ENCODE measurements at regions not wholly inside any gene's neighbourhood (a gene's known extent, or its start where the extent isn't known, plus 50 kb on each side); places are given as distances from the start of the nearest gene placed in this dataset.

DNA sequence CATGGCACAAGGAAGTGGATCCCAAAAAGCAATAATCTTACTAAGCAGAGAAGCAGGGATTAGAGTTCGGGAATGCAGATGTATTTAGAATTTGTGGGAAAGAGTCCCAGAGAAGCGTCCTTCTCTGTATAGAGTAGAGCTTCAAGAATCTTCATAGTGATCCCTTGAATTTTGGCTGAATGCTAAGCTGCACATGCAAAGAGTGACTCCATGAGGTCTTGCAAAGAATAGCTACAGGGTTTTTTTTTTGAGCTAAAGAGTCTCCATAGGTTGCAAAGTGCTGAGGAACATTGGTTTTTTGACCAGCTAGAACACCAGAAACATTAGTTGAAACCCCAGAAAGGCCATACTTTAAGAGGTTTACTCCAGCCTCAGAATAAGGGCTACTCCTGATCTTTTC is 206.7 kb downstream of the CTH start (continued):
- TF ChIP-seq, protein P1, sequence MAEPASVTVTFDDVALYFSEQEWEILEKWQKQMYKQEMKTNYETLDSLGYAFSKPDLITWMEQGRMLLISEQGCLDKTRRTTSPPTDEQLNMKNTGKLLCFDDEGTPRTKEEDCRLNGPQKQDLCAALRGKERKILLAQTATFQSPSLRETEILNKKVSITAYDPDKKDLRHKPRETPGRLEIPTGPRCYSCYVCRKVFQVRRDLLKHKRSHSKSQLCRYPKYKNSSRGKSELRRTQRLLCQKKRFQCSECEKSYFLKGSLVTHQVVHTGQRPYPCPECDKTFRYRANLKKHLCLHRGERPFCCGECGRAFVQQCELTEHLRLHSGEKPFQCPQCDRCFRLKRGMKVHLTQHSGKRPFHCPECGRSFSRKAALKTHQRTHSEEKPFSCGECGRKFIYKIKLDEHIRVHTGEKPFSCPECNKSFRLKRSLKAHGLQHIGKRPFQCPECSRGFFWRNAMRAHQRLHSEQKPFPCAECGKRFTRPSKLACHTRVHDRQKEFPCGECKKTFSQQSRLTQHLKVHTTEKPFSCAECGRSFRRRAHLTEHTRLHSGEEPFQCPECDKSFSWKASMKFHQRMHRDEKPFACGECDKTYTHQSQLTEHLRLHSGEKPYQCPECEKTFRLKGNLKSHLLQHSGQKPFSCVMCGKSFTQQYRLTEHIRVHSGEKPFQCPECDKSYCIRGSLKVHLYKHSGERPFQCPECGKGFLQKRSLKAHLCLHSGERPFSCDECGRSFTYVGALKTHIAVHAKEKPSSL (CRISPR knock-in tag; conservative IDR thresholded peaks at IDR 0.05), result no peak
- TF ChIP-seq TEAD4 (CRISPR knock-in tag; IDR thresholded peaks at IDR 0.05) (no peak), IRF2 (CRISPR knock-in tag; IDR thresholded peaks at IDR 0.05; ENCODE audit: borderline replicate concordance, low read depth) (no peak), SMAD4 (CRISPR knock-in tag; IDR thresholded peaks at IDR 0.05) (no peak)

DNA sequence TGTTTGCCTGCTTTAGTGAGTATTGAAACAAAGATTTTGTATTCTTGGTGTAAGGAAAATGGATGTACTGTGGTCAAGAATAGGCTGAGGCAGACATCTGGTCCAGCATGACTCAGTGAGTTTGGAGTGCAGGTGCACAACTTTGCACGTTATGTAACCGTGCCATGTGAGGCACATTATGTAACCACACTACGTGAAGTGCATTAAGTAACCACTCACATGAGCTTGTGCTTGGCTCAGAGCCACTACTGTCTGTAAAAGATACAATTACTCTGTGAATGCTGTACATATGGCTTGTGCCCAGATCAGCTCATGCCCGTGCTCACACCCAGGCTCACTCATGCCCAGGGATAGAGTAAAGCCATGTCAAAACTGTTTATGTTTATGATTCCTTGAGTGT is 216.8 kb downstream of the CTH start:
- H3K27ac Mint-ChIP-seq, result no peak overlapping the region
- no peaks in the 10 kb centered on the region for H3K9me3 Mint-ChIP-seq
- no peaks in the 10 kb centered on the region for H3K4me1 Mint-ChIP-seq
- TF ChIP-seq, protein P2, sequence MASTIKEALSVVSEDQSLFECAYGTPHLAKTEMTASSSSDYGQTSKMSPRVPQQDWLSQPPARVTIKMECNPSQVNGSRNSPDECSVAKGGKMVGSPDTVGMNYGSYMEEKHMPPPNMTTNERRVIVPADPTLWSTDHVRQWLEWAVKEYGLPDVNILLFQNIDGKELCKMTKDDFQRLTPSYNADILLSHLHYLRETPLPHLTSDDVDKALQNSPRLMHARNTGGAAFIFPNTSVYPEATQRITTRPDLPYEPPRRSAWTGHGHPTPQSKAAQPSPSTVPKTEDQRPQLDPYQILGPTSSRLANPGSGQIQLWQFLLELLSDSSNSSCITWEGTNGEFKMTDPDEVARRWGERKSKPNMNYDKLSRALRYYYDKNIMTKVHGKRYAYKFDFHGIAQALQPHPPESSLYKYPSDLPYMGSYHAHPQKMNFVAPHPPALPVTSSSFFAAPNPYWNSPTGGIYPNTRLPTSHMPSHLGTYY (CRISPR knock-in tag; IDR thresholded peaks at IDR 0.05), result no peak
- TF ChIP-seq, protein P3, sequence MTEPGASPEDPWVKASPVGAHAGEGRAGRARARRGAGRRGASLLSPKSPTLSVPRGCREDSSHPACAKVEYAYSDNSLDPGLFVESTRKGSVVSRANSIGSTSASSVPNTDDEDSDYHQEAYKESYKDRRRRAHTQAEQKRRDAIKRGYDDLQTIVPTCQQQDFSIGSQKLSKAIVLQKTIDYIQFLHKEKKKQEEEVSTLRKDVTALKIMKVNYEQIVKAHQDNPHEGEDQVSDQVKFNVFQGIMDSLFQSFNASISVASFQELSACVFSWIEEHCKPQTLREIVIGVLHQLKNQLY (CRISPR knock-in tag; IDR thresholded peaks at IDR 0.05), result no peak
- TF ChIP-seq, protein P4, sequence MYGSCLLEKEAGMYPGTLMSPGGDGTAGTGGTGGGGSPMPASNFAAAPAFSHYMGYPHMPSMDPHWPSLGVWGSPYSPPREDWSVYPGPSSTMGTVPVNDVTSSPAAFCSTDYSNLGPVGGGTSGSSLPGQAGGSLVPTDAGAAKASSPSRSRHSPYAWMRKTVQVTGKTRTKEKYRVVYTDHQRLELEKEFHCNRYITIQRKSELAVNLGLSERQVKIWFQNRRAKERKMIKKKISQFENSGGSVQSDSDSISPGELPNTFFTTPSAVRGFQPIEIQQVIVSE (CRISPR knock-in tag; IDR thresholded peaks at IDR 0.05; ENCODE audit: borderline replicate concordance), result no peak
- TF ChIP-seq, protein P5, sequence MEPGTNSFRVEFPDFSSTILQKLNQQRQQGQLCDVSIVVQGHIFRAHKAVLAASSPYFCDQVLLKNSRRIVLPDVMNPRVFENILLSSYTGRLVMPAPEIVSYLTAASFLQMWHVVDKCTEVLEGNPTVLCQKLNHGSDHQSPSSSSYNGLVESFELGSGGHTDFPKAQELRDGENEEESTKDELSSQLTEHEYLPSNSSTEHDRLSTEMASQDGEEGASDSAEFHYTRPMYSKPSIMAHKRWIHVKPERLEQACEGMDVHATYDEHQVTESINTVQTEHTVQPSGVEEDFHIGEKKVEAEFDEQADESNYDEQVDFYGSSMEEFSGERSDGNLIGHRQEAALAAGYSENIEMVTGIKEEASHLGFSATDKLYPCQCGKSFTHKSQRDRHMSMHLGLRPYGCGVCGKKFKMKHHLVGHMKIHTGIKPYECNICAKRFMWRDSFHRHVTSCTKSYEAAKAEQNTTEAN (CRISPR knock-in tag; IDR thresholded peaks at IDR 0.05), result no peak
- TF ChIP-seq ZNF423 (CRISPR knock-in tag; IDR thresholded peaks at IDR 0.05), result no peak
- TF ChIP-seq, protein P6, sequence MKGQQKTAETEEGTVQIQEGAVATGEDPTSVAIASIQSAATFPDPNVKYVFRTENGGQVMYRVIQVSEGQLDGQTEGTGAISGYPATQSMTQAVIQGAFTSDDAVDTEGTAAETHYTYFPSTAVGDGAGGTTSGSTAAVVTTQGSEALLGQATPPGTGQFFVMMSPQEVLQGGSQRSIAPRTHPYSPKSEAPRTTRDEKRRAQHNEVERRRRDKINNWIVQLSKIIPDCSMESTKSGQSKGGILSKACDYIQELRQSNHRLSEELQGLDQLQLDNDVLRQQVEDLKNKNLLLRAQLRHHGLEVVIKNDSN (CRISPR knock-in tag; IDR thresholded peaks at IDR 0.05), result no peak
- TF ChIP-seq SMAD3 (CRISPR knock-in tag; IDR thresholded peaks at IDR 0.05; ENCODE audit: borderline replicate concordance), result no peak
- no peak for TF ChIP-seq FOXJ3 (CRISPR knock-in tag; IDR thresholded peaks at IDR 0.05; ENCODE audit: borderline replicate concordance)
- TF ChIP-seq, protein P7, sequence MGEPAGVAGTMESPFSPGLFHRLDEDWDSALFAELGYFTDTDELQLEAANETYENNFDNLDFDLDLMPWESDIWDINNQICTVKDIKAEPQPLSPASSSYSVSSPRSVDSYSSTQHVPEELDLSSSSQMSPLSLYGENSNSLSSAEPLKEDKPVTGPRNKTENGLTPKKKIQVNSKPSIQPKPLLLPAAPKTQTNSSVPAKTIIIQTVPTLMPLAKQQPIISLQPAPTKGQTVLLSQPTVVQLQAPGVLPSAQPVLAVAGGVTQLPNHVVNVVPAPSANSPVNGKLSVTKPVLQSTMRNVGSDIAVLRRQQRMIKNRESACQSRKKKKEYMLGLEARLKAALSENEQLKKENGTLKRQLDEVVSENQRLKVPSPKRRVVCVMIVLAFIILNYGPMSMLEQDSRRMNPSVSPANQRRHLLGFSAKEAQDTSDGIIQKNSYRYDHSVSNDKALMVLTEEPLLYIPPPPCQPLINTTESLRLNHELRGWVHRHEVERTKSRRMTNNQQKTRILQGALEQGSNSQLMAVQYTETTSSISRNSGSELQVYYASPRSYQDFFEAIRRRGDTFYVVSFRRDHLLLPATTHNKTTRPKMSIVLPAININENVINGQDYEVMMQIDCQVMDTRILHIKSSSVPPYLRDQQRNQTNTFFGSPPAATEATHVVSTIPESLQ (CRISPR knock-in tag; IDR thresholded peaks at IDR 0.05), result no peak
- TF ChIP-seq JAZF1 (CRISPR knock-in tag; IDR thresholded peaks at IDR 0.05), result no peak
- TF ChIP-seq ZNF396 (CRISPR knock-in tag; IDR thresholded peaks at IDR 0.05; ENCODE audit: borderline replicate concordance), result no peak
- no peak for TF ChIP-seq CBFB (CRISPR knock-in tag; IDR thresholded peaks at IDR 0.05; ENCODE audit: low read depth)
- TF ChIP-seq ZNF671 (CRISPR knock-in tag; IDR thresholded peaks at IDR 0.05), result no peak
- TF ChIP-seq, protein P8, sequence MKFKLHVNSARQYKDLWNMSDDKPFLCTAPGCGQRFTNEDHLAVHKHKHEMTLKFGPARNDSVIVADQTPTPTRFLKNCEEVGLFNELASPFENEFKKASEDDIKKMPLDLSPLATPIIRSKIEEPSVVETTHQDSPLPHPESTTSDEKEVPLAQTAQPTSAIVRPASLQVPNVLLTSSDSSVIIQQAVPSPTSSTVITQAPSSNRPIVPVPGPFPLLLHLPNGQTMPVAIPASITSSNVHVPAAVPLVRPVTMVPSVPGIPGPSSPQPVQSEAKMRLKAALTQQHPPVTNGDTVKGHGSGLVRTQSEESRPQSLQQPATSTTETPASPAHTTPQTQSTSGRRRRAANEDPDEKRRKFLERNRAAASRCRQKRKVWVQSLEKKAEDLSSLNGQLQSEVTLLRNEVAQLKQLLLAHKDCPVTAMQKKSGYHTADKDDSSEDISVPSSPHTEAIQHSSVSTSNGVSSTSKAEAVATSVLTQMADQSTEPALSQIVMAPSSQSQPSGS (CRISPR knock-in tag; IDR thresholded peaks at IDR 0.05; ENCODE audit: borderline replicate concordance, low read depth), result no peak
- no peak for TF ChIP-seq ESRRA (CRISPR knock-in tag; IDR thresholded peaks at IDR 0.05; ENCODE audit: borderline replicate concordance)
- TF ChIP-seq, protein P9, sequence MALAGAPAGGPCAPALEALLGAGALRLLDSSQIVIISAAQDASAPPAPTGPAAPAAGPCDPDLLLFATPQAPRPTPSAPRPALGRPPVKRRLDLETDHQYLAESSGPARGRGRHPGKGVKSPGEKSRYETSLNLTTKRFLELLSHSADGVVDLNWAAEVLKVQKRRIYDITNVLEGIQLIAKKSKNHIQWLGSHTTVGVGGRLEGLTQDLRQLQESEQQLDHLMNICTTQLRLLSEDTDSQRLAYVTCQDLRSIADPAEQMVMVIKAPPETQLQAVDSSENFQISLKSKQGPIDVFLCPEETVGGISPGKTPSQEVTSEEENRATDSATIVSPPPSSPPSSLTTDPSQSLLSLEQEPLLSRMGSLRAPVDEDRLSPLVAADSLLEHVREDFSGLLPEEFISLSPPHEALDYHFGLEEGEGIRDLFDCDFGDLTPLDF (CRISPR knock-in tag; IDR thresholded peaks at IDR 0.05), result no peak
- TF ChIP-seq CREB1 (CRISPR knock-in tag; IDR thresholded peaks at IDR 0.05), result no peak
- no peak for TF ChIP-seq NR2C2 (CRISPR knock-in tag; IDR thresholded peaks at IDR 0.05)
- TF ChIP-seq NFE2L1 (CRISPR knock-in tag; IDR thresholded peaks at IDR 0.05), result no peak
- no peak overlapping the region for H3K4me3 Mint-ChIP-seq
- DNase-seq (ENCODE audit: low spot score), result no peak
- POLR2A ChIA-PET, result no interaction called here
- no peaks in the 10 kb centered on the region for H3K27me3 Mint-ChIP-seq (ENCODE audit: low read depth)
- no peak for ATAC-seq
- CTCF ChIA-PET, result interaction anchor here (1.8 kb wide), 1 partner anchor 11 kb away, joined by 7 read pairs; no protein-coding TSS in a partner anchor
- H3K36me3 Mint-ChIP-seq, result no peaks in the 10 kb centered on the region

All from WTC11 (cell line).